ENCODE measurements at regions not wholly inside any gene's neighbourhood (a gene's known extent, or its start where the extent isn't known, plus 50 kb on each side); places are given as distances from the start of the nearest gene placed in this dataset.

DNA sequence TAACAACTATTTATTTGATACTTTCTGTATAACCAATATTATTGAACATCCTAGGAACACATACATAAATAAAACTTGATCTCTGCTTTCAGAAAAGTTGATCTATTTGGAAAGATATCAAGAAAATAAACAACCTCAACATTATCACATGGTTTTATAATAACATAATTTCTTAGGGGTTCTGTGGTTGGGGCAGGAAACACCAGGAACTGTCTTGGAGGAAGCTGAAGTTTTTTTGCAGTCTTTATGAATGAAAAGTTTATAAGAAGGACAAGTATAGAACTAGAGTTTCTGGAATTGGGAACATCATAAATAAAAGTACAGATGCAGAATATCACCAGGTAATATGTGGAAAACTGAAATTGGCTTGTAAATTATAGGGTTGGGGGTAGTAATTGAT, 296.1 kb downstream of the TAF11L14 start:
- TF ChIP-seq, protein P1, sequence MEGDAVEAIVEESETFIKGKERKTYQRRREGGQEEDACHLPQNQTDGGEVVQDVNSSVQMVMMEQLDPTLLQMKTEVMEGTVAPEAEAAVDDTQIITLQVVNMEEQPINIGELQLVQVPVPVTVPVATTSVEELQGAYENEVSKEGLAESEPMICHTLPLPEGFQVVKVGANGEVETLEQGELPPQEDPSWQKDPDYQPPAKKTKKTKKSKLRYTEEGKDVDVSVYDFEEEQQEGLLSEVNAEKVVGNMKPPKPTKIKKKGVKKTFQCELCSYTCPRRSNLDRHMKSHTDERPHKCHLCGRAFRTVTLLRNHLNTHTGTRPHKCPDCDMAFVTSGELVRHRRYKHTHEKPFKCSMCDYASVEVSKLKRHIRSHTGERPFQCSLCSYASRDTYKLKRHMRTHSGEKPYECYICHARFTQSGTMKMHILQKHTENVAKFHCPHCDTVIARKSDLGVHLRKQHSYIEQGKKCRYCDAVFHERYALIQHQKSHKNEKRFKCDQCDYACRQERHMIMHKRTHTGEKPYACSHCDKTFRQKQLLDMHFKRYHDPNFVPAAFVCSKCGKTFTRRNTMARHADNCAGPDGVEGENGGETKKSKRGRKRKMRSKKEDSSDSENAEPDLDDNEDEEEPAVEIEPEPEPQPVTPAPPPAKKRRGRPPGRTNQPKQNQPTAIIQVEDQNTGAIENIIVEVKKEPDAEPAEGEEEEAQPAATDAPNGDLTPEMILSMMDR (IDR thresholded peaks at IDR 0.05; ENCODE audit: borderline replicate concordance, extremely low read depth, low read length, poor library complexity, severe bottlenecking): no peak
- no peak for TF ChIP-seq EZH2 (IDR thresholded peaks at IDR 0.05; ENCODE audit: borderline replicate concordance, low read depth, low read length, severe bottlenecking)

All from DND-41 (cell line).